ENCODE measurements at regions not wholly inside any gene's neighbourhood (a gene's known extent, or its start where the extent isn't known, plus 50 kb on each side); places are given as distances from the start of the nearest gene placed in this dataset.

DNA sequence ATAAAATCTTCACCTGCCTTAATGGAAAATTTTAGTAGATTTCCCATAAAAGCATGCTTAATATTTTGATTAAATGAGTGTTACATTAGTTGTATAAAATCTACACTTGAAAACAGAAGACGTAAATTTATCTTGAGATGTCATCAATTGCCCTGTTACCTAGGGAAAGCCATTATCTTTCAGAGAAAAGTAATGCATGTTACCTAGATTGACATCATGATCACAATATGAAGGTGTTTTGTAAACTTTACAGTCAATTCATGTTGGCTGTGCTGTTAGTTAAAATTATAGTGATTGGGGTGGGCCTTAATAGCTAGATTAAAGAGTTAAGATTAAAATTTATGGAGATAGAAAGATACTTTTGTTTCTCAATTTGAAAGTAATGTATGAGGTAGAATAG is 293.2 kb upstream of the PCDH18 start:
- no peak overlapping the region for H3K4me3 ChIP-seq
- no peak overlapping the region for H3K27ac ChIP-seq
- no peak for TF ChIP-seq POLR2A (IDR thresholded peaks at IDR 0.05)
- TF ChIP-seq, protein P1, sequence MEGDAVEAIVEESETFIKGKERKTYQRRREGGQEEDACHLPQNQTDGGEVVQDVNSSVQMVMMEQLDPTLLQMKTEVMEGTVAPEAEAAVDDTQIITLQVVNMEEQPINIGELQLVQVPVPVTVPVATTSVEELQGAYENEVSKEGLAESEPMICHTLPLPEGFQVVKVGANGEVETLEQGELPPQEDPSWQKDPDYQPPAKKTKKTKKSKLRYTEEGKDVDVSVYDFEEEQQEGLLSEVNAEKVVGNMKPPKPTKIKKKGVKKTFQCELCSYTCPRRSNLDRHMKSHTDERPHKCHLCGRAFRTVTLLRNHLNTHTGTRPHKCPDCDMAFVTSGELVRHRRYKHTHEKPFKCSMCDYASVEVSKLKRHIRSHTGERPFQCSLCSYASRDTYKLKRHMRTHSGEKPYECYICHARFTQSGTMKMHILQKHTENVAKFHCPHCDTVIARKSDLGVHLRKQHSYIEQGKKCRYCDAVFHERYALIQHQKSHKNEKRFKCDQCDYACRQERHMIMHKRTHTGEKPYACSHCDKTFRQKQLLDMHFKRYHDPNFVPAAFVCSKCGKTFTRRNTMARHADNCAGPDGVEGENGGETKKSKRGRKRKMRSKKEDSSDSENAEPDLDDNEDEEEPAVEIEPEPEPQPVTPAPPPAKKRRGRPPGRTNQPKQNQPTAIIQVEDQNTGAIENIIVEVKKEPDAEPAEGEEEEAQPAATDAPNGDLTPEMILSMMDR (IDR thresholded peaks at IDR 0.05) = no peak
- TF ChIP-seq EP300 (IDR thresholded peaks at IDR 0.05) = no peak
- no peak for TF ChIP-seq POLR2AphosphoS5 (IDR thresholded peaks at IDR 0.05)
- WGBS, 2 donors = 83 to 90% methylated on average over 1 of the region's 1 CpG
- DNase-seq (no peak), ATAC-seq (ENCODE audit: low FRiP score in 2 of 2) (no peak)
- peaks cover 0 to 5% (median 2%) of the 10 kb centered on the region in 4 donors for H3K9me3 ChIP-seq
- no peaks in the 10 kb centered on the region for H3K27me3 ChIP-seq
- H3K36me3 ChIP-seq = no peaks in the 10 kb centered on the region
- H3K4me1 ChIP-seq = no peaks in the 10 kb centered on the region

DNA sequence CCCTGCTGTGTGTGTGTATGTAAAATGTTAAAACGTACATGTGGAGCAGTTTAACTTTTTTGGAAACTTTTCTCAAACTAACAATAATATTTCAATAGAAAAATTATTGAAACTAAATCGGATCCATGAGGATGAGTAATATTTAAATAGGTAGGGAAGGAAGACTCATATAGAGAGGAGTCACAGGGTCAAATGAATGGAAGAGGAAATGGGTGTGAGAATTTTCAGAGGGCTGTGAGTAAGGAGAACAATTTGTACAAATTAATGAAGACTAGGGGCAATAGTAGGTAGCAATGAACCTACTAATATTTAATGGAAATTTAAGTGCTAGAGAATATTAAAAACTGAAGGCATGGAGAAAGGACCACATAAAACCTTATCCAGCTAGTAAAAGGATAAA is 290.7 kb upstream of the PCDH18 start:
- WGBS, 2 donors = 70 to 73% methylated on average over 2 of the region's 2 CpGs
- DNase-seq (no peak), ATAC-seq (ENCODE audit: low FRiP score in 2 of 2) (no peak)
- H3K9me3 ChIP-seq = no peaks in the 10 kb centered on the region
- H3K27me3 ChIP-seq = no peaks in the 10 kb centered on the region
- TF ChIP-seq, protein P1 (IDR thresholded peaks at IDR 0.05) = no peak
- TF ChIP-seq POLR2AphosphoS5 (IDR thresholded peaks at IDR 0.05) (no peak), EP300 (IDR thresholded peaks at IDR 0.05) (no peak), POLR2A (IDR thresholded peaks at IDR 0.05) (no peak)
- no peak overlapping the region for H3K27ac ChIP-seq
- H3K4me1 ChIP-seq = no peaks in the 10 kb centered on the region
- no peak overlapping the region for H3K4me3 ChIP-seq
- H3K36me3 ChIP-seq = no peaks in the 10 kb centered on the region

DNA sequence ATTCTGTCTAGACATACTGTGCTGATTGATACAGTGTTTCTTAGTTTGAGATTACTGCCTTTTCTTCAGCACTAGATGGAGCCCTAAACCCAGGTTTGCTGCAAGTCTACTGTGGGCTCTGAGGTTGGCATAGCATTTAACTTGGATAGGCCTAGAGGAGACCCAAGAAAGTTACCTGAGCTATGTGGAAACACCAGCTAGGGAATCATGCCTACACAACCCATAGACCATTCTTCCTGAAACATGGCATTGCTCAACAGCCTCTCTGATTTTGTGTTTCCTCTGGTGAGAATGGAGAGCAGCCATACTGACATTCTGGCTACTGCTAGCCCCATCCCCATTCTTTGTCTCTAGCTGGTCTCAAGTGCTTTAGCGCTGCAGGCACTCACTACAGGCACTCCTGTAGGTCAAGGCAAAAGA is 287.7 kb upstream of the PCDH18 start:
- Histone ChIP-seq H3K36me3 (no peaks in the 10 kb centered on the region), H3K9me3 (no peaks in the 10 kb centered on the region), H3K4me3 (no peak overlapping the region), H3K27me3 (no peaks in the 10 kb centered on the region), H3K27ac (no peak overlapping the region), H3K4me1 (no peaks in the 10 kb centered on the region)
- TF ChIP-seq POLR2A (IDR thresholded peaks at IDR 0.05) = no peak
- TF ChIP-seq, protein P1 (IDR thresholded peaks at IDR 0.05) = peak in 3 of 6 experiments; percentile 27 to 59 (median 53)
- no peak for DNase-seq
- peak; percentile 63 to 69 for ATAC-seq (ENCODE audit: low FRiP score in 2 of 2)
- WGBS, 2 donors = 90 to 95% methylated on average over 1 of the region's 1 CpG

DNA sequence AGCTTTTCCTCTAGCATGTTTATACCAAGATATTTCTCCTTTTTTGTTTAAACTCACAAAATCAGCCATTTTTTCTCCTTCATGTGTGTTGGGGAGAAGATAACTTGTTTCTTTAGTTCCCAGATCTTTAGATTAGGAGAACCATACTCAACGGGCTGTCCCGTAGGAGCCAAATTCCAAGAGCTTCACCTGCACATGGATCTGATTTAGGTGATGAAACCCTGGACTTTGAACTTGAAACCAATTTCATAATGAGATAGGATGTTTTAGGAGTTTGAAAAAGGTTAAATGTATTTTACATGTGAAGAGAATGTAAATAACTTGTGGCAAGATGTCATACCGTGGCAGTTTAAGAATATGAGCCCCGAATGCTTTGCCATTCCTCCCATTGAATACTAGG is 280.0 kb upstream of the PCDH18 start:
- 92 to 96% methylated on average over 4 of the region's 4 CpGs for WGBS, 2 donors
- TF ChIP-seq POLR2A (IDR thresholded peaks at IDR 0.05) (no peak), POLR2AphosphoS5 (IDR thresholded peaks at IDR 0.05) (no peak), EP300 (IDR thresholded peaks at IDR 0.05) (no peak)
- TF ChIP-seq, protein P1 (IDR thresholded peaks at IDR 0.05) = no peak
- no peaks in the 10 kb centered on the region for H3K27me3 ChIP-seq
- no peaks in the 10 kb centered on the region for H3K36me3 ChIP-seq
- ATAC-seq (ENCODE audit: low FRiP score in 2 of 2) = no peak
- H3K4me3 ChIP-seq = no peak overlapping the region
- DNase-seq = no peak
- H3K4me1 ChIP-seq = no peaks in the 10 kb centered on the region
- no peak overlapping the region for H3K27ac ChIP-seq
- no peaks in the 10 kb centered on the region for H3K9me3 ChIP-seq

DNA sequence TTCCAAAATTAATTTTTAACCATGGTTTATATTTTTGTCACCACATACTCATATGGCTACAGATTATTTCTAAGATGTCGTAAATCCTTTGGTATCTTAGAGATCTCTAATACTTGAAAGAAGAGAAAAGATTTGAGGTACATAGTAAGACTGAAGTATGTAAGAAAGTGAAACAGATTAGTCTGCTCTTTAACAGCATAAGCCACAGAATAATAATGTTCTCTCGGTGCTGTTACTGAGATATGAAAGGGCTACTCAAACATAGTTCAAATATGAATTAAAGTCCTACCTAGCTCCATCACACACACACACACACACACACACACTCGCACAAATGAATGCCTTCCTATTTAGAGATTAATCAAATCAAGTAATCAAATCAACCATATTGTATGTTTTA is 274.1 kb upstream of the PCDH18 start:
- DNase-seq = no peak
- H3K4me1 ChIP-seq = no peaks in the 10 kb centered on the region
- H3K27ac ChIP-seq = no peak overlapping the region
- no peak overlapping the region for H3K4me3 ChIP-seq
- no peak for ATAC-seq (ENCODE audit: low FRiP score in 2 of 2)
- no peaks in the 10 kb centered on the region for H3K9me3 ChIP-seq
- H3K36me3 ChIP-seq = no peaks in the 10 kb centered on the region
- TF ChIP-seq EP300 (IDR thresholded peaks at IDR 0.05) (no peak), POLR2A (IDR thresholded peaks at IDR 0.05) (no peak), POLR2AphosphoS5 (IDR thresholded peaks at IDR 0.05) (no peak)
- TF ChIP-seq, protein P1 (IDR thresholded peaks at IDR 0.05) = no peak
- 63 to 72% methylated on average over 3 of the region's 3 CpGs for WGBS, 2 donors
- H3K27me3 ChIP-seq = no peaks in the 10 kb centered on the region

Measured in upper lobe of left lung (tissue), 6 donors.